GM12891 (cell line): ENCODE measurements at regions not wholly inside any gene's neighbourhood (a gene's known extent, or its start where the extent isn't known, plus 50 kb on each side); places are given as distances from the start of the nearest gene placed in this dataset.

Source experiments
- DNase-seq: peaks from one replicate; pipeline ENCODE4 v3.0.0; 2011; ENCODE audit warnings: low spot score; ENCODE audit not compliant: insufficient read length
- FAIRE-seq: peaks from 2 replicates; lab custom pipeline; 2011; peaks lifted over from hg19 to GRCh38; lab: Jason Lieb, UNC
- PAX5 ChIP-seq: IDR thresholded peaks from 2 replicates; pipeline ENCODE4 v1.6.1; 2011; ENCODE audit warnings: low read length, moderate library complexity, mild to moderate bottlenecking; ENCODE audit not compliant: insufficient read depth, severe bottlenecking
- POLR2A ChIP-seq: IDR thresholded peaks from 2 replicates; pipeline ENCODE4 v1.6.1; 2011; ENCODE audit warnings: low read depth, low read length, control low read depth
- POLR2AphosphoS5 ChIP-seq: IDR thresholded peaks from 2 replicates; pipeline ENCODE4 v1.6.1; 2011; ENCODE audit warnings: low read depth, low read length, control low read depth
- POU2F2 ChIP-seq: IDR thresholded peaks from 2 replicates; pipeline ENCODE4 v1.6.1; 2011; ENCODE audit warnings: low read depth, mild to moderate bottlenecking, control low read depth, low read length, moderate library complexity
- SPI1 ChIP-seq: IDR thresholded peaks from 2 replicates; pipeline ENCODE4 v1.6.1; 2011; ENCODE audit warnings: low read depth, low read length, control low read depth
- TAF1 ChIP-seq: IDR thresholded peaks from 2 replicates; pipeline ENCODE4 v1.6.1; 2011; ENCODE audit warnings: low read depth, low read length, control low read depth

DNA sequence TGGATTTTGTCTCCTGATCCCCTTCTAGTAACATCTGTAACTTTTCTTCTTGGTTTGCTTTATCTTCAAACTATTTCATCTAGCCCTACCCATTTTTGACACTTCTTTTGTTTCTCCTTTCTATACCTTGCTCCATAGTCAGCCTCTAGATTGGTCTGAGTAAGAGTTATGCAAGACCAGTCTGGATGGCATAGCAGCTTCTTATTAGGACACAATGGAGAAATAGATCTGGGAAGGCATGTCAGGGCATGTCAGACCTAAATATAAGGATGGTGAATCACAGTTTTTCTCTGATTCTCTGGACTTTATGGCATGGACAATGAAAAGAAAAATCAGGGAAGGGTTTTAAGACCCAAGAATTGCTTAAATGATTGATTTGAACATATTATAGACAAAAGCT is 452.5 kb downstream of the RAP2B start:
- FAIRE-seq = no peak
- TF ChIP-seq POU2F2 (no peak), SPI1 (no peak), POLR2AphosphoS5 (no peak), POLR2A (no peak), TAF1 (no peak), PAX5 (no peak)
- no peak for DNase-seq

DNA sequence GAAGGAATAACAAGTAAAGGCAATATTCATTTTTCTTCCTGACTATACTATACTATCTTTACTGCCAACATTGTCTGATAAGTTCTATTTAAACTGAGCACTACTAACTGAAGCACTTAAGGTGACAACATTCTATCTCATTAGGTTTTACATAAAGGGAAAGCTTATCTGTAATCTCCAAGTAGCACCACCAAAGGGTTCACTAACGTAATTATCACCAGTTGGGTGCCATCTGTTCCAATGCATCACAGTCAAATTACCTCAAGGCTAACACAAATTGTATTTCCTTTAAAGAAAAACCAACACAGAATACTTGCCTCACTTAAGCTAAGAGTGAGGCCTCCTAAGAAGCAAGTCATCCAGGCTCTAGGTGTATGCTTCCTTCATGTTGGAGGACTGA is 453.8 kb downstream of the RAP2B start:
- no peak for TF ChIP-seq POU2F2
- TF ChIP-seq SPI1 = no peak
- no peak for TF ChIP-seq PAX5
- no peak for TF ChIP-seq POLR2AphosphoS5
- TF ChIP-seq TAF1 = no peak
- no peak for TF ChIP-seq POLR2A
- no peak for FAIRE-seq
- no peak for DNase-seq

DNA sequence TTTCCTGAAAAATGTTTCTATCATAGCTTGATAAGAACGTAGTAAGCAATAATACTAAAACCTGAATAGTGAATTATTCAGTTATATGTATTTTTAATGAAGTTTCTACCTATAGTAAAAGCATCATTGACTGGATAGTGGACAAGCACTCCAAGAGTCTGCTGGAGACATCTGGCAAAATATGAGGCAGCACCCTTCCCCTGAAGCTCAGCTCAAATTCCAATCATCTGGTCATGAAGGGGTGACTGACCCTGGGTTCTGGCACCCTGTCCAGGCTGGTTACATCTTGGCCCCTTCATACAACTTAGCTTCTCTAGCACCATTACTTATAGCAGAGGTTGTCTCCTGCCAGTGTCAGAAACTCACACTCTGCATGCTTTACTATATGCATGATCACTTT is 455.4 kb downstream of the RAP2B start:
- no peak for FAIRE-seq
- TF ChIP-seq POLR2AphosphoS5 (no peak), POU2F2 (no peak), POLR2A (no peak), TAF1 (no peak), SPI1 (no peak), PAX5 (no peak)

GRCh38 chr3:153618176-153618575 is 456.1 kb downstream of the RAP2B start:
- DNase-seq (no peak), FAIRE-seq (no peak)
- TF ChIP-seq POLR2AphosphoS5 = no peak
- TF ChIP-seq POLR2A = no peak
- TF ChIP-seq SPI1 = no peak
- TF ChIP-seq TAF1 = no peak

More for the DNA sequence above, 455.4 kb downstream of the RAP2B start:
- no peak for DNase-seq

GRCh38 chr3:153619268-153619667 is 457.2 kb downstream of the RAP2B start:
- DNase-seq (no peak), FAIRE-seq (no peak)
- TF ChIP-seq POLR2A (no peak), SPI1 (no peak), POLR2AphosphoS5 (no peak), TAF1 (no peak), POU2F2 (no peak), PAX5 (no peak)

DNA sequence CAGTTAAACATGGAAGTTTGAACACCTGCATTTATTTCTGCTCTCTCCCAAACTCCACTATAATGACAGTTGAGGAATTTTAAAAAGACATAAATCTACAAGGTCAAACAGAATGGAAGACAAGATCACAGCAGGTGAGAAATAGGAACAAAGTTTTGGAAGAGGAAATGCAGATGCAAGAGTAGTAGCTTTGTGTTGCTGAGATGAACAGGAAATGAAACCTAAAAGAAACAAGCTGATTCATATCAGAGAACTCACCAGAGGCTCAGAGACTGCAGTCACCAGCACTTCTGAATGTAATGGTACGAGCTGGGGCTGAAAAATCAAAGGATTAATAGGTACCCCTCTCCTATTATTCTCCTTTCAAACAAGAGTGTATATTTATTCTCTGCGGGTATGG is 459.9 kb downstream of the RAP2B start:
- no peak for TF ChIP-seq POLR2AphosphoS5
- no peak for TF ChIP-seq POU2F2
- peak; percentile 87 for TF ChIP-seq SPI1
- no peak for TF ChIP-seq TAF1
- TF ChIP-seq POLR2A = no peak
- FAIRE-seq = peak; percentile 76
- DNase-seq = peak; percentile 6

DNA sequence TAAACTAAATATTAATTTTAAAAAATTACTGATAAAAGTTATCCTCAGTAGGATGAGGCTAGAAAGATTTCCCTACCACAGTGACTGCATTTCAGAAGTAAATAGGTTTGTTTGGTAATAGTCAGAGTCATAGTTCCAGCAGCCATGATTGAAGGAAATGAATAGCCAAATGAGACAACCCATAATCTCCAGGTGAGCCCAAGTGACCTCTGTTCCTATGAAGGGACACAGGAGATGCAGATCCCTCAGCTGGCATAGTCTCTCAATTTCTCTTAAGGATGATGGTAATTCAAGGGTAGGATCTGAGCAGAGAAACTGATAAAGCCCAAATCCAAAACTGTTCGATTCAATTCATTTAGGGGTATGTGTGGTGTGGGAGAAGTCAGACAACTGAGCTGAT is 461.8 kb downstream of the RAP2B start:
- TF ChIP-seq SPI1 (no peak), TAF1 (no peak), PAX5 (no peak), POLR2AphosphoS5 (no peak), POLR2A (no peak), POU2F2 (no peak)
- FAIRE-seq (no peak), DNase-seq (no peak)

- FAIRE-seq (no peak), DNase-seq (no peak)
- TF ChIP-seq POLR2AphosphoS5 (no peak), PAX5 (no peak), SPI1 (no peak), POLR2A (no peak), TAF1 (no peak), POU2F2 (no peak)
Observed at GRCh38 chr3:153624310-153625030, 462.4 kb downstream of the RAP2B start.

DNA sequence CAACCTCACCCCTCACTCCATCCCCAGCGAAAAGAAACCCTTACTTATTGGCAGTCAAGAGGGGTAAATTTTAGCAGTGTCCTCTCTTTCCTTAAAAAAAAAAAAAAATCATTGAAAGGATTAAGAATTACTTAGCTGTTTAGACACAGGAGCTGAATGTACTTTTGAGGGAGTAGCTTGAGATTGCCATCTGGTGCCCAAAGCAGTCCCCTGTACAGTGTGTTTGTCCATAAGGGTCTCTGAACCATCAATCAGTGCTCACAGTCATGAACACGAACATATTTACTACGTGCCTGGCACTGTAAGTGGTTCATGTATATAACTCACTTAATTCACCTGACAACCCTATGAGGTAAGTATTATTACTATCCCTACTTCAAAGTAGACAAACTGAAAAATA is 463.5 kb downstream of the RAP2B start:
- no peak for FAIRE-seq
- no peak for DNase-seq
- TF ChIP-seq SPI1 (no peak), PAX5 (no peak), POLR2AphosphoS5 (no peak), POLR2A (no peak), POU2F2 (no peak), TAF1 (no peak)

- DNase-seq = no peak
- no peak for TF ChIP-seq POLR2AphosphoS5
- no peak for TF ChIP-seq SPI1
- TF ChIP-seq TAF1 = no peak
- TF ChIP-seq POLR2A = no peak
- no peak for TF ChIP-seq PAX5
- no peak for TF ChIP-seq POU2F2
- no peak for FAIRE-seq
Observed at GRCh38 chr3:153626158-153626557, 464.1 kb downstream of the RAP2B start.
